CD14-positive monocyte (primary cell): ENCODE measurements at regions not wholly inside any gene's neighbourhood (a gene's known extent, or its start where the extent isn't known, plus 50 kb on each side); places are given as distances from the start of the nearest gene placed in this dataset.

Experiments used
- DNase-seq, 3 donors: peaks; one replicate each; pipeline ENCODE4 v3.0.0-alpha.2; 2011 to 2022
- H2AFZ ChIP-seq: 2 replicates; pipeline ENCODE4 v1.6.0; 2012; ENCODE audit warnings: mild to moderate bottlenecking, low read depth, low read length, inconsistent platforms; ENCODE audit not compliant: insufficient read depth, poor library complexity, severe bottlenecking
- H3K27ac ChIP-seq, 2 donors: 1 replicate in 1 of 2; 2 replicates in 1 of 2; pipeline ENCODE4 v1.5.1; 2012 to 2013; ENCODE audit warnings: low read length in 2 of 2, control low read depth in 1 of 2, inconsistent platforms in 1 of 2, low read depth in 1 of 2, mild to moderate bottlenecking in 1 of 2
- H3K27me3 ChIP-seq, 2 donors: one replicate each; pipeline versions ENCODE4 v1.6.0 to v1.6.1; 2011 to 2013; ENCODE audit warnings: low read length in 2 of 2; ENCODE audit not compliant: control insufficient read depth in 2 of 2, insufficient read depth in 2 of 2
- H3K36me3 ChIP-seq, 2 donors: replicated peaks in 1 of 2; 1 replicate in 1 of 2; 2 replicates in 1 of 2; pipeline versions ENCODE4 v1.5.1 to v1.6.1; 2012 to 2013; ENCODE audit warnings: low read length in 2 of 2, control low read depth in 1 of 2, inconsistent platforms in 1 of 2, mild to moderate bottlenecking in 1 of 2; ENCODE audit not compliant: insufficient read depth in 2 of 2, control insufficient read depth in 1 of 2
- H3K4me1 ChIP-seq, 2 donors: 1 replicate in 1 of 2; 2 replicates in 1 of 2; pipeline versions ENCODE4 v1.5.1 to v1.6.1; 2012 to 2013; ENCODE audit warnings: low read length in 2 of 2, control low read depth in 1 of 2, inconsistent platforms in 1 of 2, mild to moderate bottlenecking in 1 of 2, moderate library complexity in 1 of 2; ENCODE audit not compliant: insufficient read depth in 2 of 2, control insufficient read depth in 1 of 2
- H3K4me2 ChIP-seq: replicated peaks from 2 replicates; pipeline ENCODE3; 2012; ENCODE audit warnings: low read length, moderate library complexity, mild to moderate bottlenecking; ENCODE audit not compliant: poor library complexity, severe bottlenecking; ENCODE audit errors: extremely low read depth
- H3K4me3 ChIP-seq, 3 experiments: fragments of 200-600 bp in 1 of 3; sonication (generic) in 1 of 3; replicated peaks in 1 of 3; 1 replicate in 2 of 3; 2 replicates in 1 of 3; pipeline ENCODE4 v1.5.1; 2011 to 2013; ENCODE audit warnings: low read length in 3 of 3, mild to moderate bottlenecking in 3 of 3, control low read depth in 2 of 3, low read depth in 2 of 3, inconsistent platforms in 1 of 3, moderate library complexity in 1 of 3
- H3K79me2 ChIP-seq: 2 replicates; pipeline ENCODE4 v1.6.0; 2012; ENCODE audit warnings: mild to moderate bottlenecking, control low read depth, inconsistent platforms, low read length, moderate library complexity; ENCODE audit not compliant: insufficient read depth
- H3K9ac ChIP-seq: 2 replicates; pipeline ENCODE4 v1.6.0; 2017; ENCODE audit warnings: low read length, mild to moderate bottlenecking; ENCODE audit not compliant: insufficient read depth, poor library complexity, severe bottlenecking
- H3K9me3 ChIP-seq, 2 donors: replicated peaks in 1 of 2; 1 replicate in 1 of 2; 2 replicates in 1 of 2; pipeline versions ENCODE4 v1.5.1 to v1.6.1; 2012 to 2013; ENCODE audit warnings: low read length in 2 of 2, control low read depth in 1 of 2; ENCODE audit not compliant: control insufficient read depth in 1 of 2, insufficient read depth in 1 of 2
- H4K20me1 ChIP-seq: 2 replicates; pipeline ENCODE4 v1.6.0; 2012; ENCODE audit warnings: mild to moderate bottlenecking, low read length, control low read depth, moderate library complexity; ENCODE audit not compliant: insufficient read depth
- H3K27ac Mint-ChIP-seq, 7 donors: one replicate each; pipeline ENCODE4 v1.8.0; 2020; ENCODE audit warnings: mild to moderate bottlenecking in 7 of 7, mixed read lengths in 7 of 7, moderate library complexity in 6 of 7, inconsistent platforms in 2 of 7
- H3K27me3 Mint-ChIP-seq, 3 donors: one replicate each; pipeline ENCODE4 v1.8.0; 2021 to 2022; ENCODE audit warnings: low read depth in 3 of 3, mild to moderate bottlenecking in 3 of 3, mixed read lengths in 3 of 3, moderate library complexity in 3 of 3, inconsistent platforms in 1 of 3
- H3K36me3 Mint-ChIP-seq, 2 donors: one replicate each; pipeline ENCODE4 v1.8.0; 2020; ENCODE audit warnings: mixed read lengths in 2 of 2, inconsistent platforms in 1 of 2, mild to moderate bottlenecking in 1 of 2
- H3K4me1 Mint-ChIP-seq: one replicate; pipeline ENCODE4 v1.8.0; 2020; ENCODE audit warnings: mild to moderate bottlenecking, mixed read lengths
- H3K4me3 Mint-ChIP-seq, 2 donors: one replicate each; pipeline ENCODE4 v1.8.0; 2020; ENCODE audit warnings: mild to moderate bottlenecking in 2 of 2, mixed read lengths in 2 of 2, moderate library complexity in 1 of 2
- H3K9me3 Mint-ChIP-seq, 7 donors: one replicate each; pipeline ENCODE4 v1.8.0; 2020 to 2022; ENCODE audit warnings: mixed read lengths in 7 of 7, mild to moderate bottlenecking in 6 of 7, moderate library complexity in 6 of 7, inconsistent platforms in 2 of 7
- WGBS: methylation state at CpG from one replicate; pipeline ENCODE4 v1.1.5; 2013; ENCODE audit warnings: missing lambda C conversion rate; ENCODE audit not compliant: insufficient coverage; 5-methylcytosine and 5-hydroxymethylcytosine counted together
- intact Hi-C, 2 donors: fragments of 100-400 bp; cut with micrococcal nuclease; formaldehyde crosslinking; loops; one replicate each; pipeline versions ENCODE4 v1.15.0 to v1.15.1; 2023
- TF ChIP-seq, protein P1 (sequence below): fragments of 200-600 bp; IDR thresholded peaks from one replicate; pipeline ENCODE4 v1.8.0; 2022; ENCODE audit warnings: antibody characterized with exemption, mild to moderate bottlenecking

DNA sequence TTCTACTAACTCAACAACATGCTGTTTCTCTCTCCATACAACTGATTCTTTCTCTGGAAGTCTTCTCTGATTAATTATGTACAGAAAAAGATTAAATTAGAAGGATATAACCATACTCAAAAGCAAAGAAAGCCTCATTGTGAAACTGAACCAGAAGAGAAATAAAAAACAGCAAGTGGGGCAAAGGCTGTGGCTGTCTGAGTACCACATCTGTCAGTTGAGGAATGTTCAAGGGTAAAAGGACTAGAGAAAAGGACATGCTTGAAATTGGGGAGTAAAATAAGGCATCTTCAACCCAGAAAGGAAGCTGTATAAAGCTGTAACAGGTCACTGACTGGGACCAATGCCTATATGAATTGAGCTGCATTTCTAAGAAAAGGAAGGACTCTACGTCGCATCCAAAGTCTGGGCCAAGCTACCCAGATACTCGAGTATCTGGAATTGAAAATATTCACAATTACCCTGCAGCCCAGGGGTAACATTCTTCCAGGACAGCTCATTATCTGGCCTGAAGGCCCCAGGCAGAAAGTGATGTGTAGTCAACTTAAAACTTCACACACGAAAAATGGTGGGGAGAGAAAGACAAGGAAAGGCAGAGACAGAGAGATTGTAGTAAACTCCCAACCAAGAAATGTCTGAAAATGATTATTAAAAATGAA, 356.0 kb upstream of the GALNT5 start:
- peaks cover 0 to 10% (median 3%) of the 10 kb centered on the region in 7 donors for H3K9me3 Mint-ChIP-seq

DNA sequence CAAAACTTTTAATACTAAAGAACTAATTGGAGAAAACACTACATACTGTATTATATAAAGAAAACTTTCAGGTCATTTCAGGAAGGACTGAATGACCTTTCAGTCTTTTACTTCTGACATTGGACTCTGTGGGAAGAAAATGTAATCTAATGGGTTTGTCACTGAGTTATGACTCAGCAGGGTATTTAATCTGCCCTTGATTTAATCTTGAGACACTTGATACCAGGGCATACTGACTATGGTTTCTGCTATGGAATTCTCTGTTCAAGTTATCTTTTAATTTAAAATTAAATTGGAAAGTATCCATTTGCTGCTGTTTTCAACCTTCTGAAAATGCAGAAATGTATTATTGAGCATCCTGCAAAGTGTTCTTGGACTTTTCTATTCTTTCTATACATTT, 354.2 kb upstream of the GALNT5 start:
- Histone ChIP-seq H2AFZ (no peak overlapping the region), H3K4me1 (no peaks in the 10 kb centered on the region), H3K79me2 (no peaks in the 10 kb centered on the region), H4K20me1 (no peaks in the 10 kb centered on the region), H3K4me2 (no peak overlapping the region), H3K4me3 (no peak overlapping the region), H3K36me3 (no peaks in the 10 kb centered on the region), H3K27me3 (peaks cover 0 to 2% of the 10 kb centered on the region in 2 donors), H3K27ac (no peak overlapping the region), H3K9ac (no peak overlapping the region), H3K9me3 (no peaks in the 10 kb centered on the region)
- no peak overlapping the region for H3K4me3 Mint-ChIP-seq
- intact Hi-C loops: no loop called here
- H3K36me3 Mint-ChIP-seq: no peaks in the 10 kb centered on the region
- TF ChIP-seq, protein P1, sequence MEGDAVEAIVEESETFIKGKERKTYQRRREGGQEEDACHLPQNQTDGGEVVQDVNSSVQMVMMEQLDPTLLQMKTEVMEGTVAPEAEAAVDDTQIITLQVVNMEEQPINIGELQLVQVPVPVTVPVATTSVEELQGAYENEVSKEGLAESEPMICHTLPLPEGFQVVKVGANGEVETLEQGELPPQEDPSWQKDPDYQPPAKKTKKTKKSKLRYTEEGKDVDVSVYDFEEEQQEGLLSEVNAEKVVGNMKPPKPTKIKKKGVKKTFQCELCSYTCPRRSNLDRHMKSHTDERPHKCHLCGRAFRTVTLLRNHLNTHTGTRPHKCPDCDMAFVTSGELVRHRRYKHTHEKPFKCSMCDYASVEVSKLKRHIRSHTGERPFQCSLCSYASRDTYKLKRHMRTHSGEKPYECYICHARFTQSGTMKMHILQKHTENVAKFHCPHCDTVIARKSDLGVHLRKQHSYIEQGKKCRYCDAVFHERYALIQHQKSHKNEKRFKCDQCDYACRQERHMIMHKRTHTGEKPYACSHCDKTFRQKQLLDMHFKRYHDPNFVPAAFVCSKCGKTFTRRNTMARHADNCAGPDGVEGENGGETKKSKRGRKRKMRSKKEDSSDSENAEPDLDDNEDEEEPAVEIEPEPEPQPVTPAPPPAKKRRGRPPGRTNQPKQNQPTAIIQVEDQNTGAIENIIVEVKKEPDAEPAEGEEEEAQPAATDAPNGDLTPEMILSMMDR: no peak
- H3K27me3 Mint-ChIP-seq: peaks cover 2 to 6% (median 4%) of the 10 kb centered on the region in 3 donors
- DNase-seq: no peak
- H3K4me1 Mint-ChIP-seq: no peaks in the 10 kb centered on the region
- H3K9me3 Mint-ChIP-seq: peaks cover 0 to 4% (median 0%) of the 10 kb centered on the region in 7 donors
- no peak overlapping the region for H3K27ac Mint-ChIP-seq

More for the DNA sequence above, 356.0 kb upstream of the GALNT5 start:
- no peaks in the 10 kb centered on the region for H3K79me2 ChIP-seq
- TF ChIP-seq, protein P1: no peak
- no peaks in the 10 kb centered on the region for H3K4me1 Mint-ChIP-seq
- H3K4me3 ChIP-seq: no peak overlapping the region
- no peaks in the 10 kb centered on the region for H3K36me3 Mint-ChIP-seq
- H3K27me3 ChIP-seq: peaks cover 2 to 4% of the 10 kb centered on the region in 2 donors
- no CpG with 5 or more reads among the region's 4 CpGs for WGBS
- no peak overlapping the region for H3K27ac ChIP-seq
- no peaks in the 10 kb centered on the region for H3K36me3 ChIP-seq
- H3K4me2 ChIP-seq: no peak overlapping the region
- no peak overlapping the region for H2AFZ ChIP-seq
- H3K27ac Mint-ChIP-seq: no peak overlapping the region
- H3K9ac ChIP-seq: no peak overlapping the region
- intact Hi-C loops: no loop called here
- DNase-seq: no peak
- no peaks in the 10 kb centered on the region for H3K9me3 ChIP-seq
- H3K4me3 Mint-ChIP-seq: no peak overlapping the region
- peaks cover 2 to 6% (median 4%) of the 10 kb centered on the region in 3 donors for H3K27me3 Mint-ChIP-seq
- no peaks in the 10 kb centered on the region for H3K4me1 ChIP-seq
- no peaks in the 10 kb centered on the region for H4K20me1 ChIP-seq
